Mesothelial cell of epicardium (in vitro differentiated cells): ENCODE measurements at regions not wholly inside any gene's neighbourhood (a gene's known extent, or its start where the extent isn't known, plus 50 kb on each side); places are given as distances from the start of the nearest gene placed in this dataset.

Experiments
- DNase-seq, 2 experiments: peaks; one replicate each; pipeline ENCODE4 v3.0.0; 2021; ENCODE audit warnings: low spot score in 2 of 2; ENCODE audit not compliant: unreplicated experiment in 2 of 2
- H3K27ac Mint-ChIP-seq: 2 replicates; pipeline ENCODE4 v1.8.0; 2021; ENCODE audit warnings: mixed read lengths
- H3K27me3 Mint-ChIP-seq: 2 replicates; pipeline ENCODE4 v1.8.0; 2021; ENCODE audit warnings: low read depth, mixed read lengths
- H3K36me3 Mint-ChIP-seq: 2 replicates; pipeline ENCODE4 v1.8.0; 2021; ENCODE audit warnings: mixed read lengths
- H3K4me1 Mint-ChIP-seq: 2 replicates; pipeline ENCODE4 v1.8.0; 2021; ENCODE audit warnings: mixed read lengths
- H3K4me3 Mint-ChIP-seq: 2 replicates; pipeline ENCODE4 v1.8.0; 2021; ENCODE audit warnings: mild to moderate bottlenecking, moderate library complexity, mixed read lengths
- H3K9me3 Mint-ChIP-seq: 2 replicates; pipeline ENCODE4 v1.8.0; 2021; ENCODE audit warnings: mixed read lengths
- TF ChIP-seq, protein P1 (sequence below): fragments of 200-600 bp; sonication (generic); IDR thresholded peaks from one replicate; pipeline ENCODE4 v1.5.0; 2021; ENCODE audit warnings: antibody characterized with exemption; ENCODE audit not compliant: unreplicated experiment

GRCh38 chr7:125675169-125675568 lies 745.5 kb upstream of the POT1 start:
- H3K27me3 Mint-ChIP-seq, result no peaks in the 10 kb centered on the region
- no peak overlapping the region for H3K27ac Mint-ChIP-seq
- H3K4me1 Mint-ChIP-seq, result no peaks in the 10 kb centered on the region
- no peaks in the 10 kb centered on the region for H3K9me3 Mint-ChIP-seq
- DNase-seq, result no peak
- TF ChIP-seq, protein P1, sequence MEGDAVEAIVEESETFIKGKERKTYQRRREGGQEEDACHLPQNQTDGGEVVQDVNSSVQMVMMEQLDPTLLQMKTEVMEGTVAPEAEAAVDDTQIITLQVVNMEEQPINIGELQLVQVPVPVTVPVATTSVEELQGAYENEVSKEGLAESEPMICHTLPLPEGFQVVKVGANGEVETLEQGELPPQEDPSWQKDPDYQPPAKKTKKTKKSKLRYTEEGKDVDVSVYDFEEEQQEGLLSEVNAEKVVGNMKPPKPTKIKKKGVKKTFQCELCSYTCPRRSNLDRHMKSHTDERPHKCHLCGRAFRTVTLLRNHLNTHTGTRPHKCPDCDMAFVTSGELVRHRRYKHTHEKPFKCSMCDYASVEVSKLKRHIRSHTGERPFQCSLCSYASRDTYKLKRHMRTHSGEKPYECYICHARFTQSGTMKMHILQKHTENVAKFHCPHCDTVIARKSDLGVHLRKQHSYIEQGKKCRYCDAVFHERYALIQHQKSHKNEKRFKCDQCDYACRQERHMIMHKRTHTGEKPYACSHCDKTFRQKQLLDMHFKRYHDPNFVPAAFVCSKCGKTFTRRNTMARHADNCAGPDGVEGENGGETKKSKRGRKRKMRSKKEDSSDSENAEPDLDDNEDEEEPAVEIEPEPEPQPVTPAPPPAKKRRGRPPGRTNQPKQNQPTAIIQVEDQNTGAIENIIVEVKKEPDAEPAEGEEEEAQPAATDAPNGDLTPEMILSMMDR, result no peak
- no peaks in the 10 kb centered on the region for H3K36me3 Mint-ChIP-seq
- H3K4me3 Mint-ChIP-seq, result no peak overlapping the region

GRCh38 chr7:125670926-125671572 lies 741.4 kb upstream of the POT1 start:
- Mint-ChIP-seq H3K27me3 (no peaks in the 10 kb centered on the region), H3K27ac (no peak overlapping the region), H3K4me3 (no peak overlapping the region), H3K36me3 (no peaks in the 10 kb centered on the region), H3K9me3 (no peaks in the 10 kb centered on the region), H3K4me1 (no peaks in the 10 kb centered on the region)
- TF ChIP-seq, protein P1, result peak; percentile 78
- DNase-seq, result no peak

- H3K4me3 Mint-ChIP-seq, result no peak overlapping the region
- no peaks in the 10 kb centered on the region for H3K9me3 Mint-ChIP-seq
- TF ChIP-seq, protein P1, result no peak
- H3K27ac Mint-ChIP-seq, result no peak overlapping the region
- DNase-seq, result no peak
- H3K27me3 Mint-ChIP-seq, result no peaks in the 10 kb centered on the region
- H3K4me1 Mint-ChIP-seq, result peaks cover 14% of the 10 kb centered on the region
- H3K36me3 Mint-ChIP-seq, result no peaks in the 10 kb centered on the region
Observed at GRCh38 chr7:125668321-125668993, 738.8 kb upstream of the POT1 start.

DNA sequence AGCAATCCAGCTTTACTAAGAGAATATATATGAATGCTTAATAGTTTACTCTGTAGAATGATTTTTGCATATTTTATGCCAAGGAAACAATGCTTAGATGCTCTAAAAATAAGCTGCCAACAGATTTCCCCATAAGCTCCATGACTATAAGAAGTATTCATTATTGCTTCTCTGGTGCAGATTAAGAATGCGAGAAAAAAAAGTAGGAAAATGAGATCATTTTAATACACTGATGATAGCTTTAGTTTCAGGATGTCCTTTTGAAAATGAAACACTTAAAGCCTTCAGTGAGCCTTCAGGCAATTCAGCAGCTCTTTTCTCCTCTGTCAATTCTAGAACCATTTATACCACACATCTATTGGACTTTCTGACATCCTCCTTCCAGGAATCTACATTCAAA lies 735.0 kb upstream of the POT1 start:
- Mint-ChIP-seq H3K27me3 (no peaks in the 10 kb centered on the region), H3K9me3 (no peaks in the 10 kb centered on the region), H3K4me3 (no peak overlapping the region), H3K27ac (no peak overlapping the region), H3K4me1 (peaks cover 19% of the 10 kb centered on the region), H3K36me3 (no peaks in the 10 kb centered on the region)
- TF ChIP-seq, protein P1, result no peak
- DNase-seq, result no peak

DNA sequence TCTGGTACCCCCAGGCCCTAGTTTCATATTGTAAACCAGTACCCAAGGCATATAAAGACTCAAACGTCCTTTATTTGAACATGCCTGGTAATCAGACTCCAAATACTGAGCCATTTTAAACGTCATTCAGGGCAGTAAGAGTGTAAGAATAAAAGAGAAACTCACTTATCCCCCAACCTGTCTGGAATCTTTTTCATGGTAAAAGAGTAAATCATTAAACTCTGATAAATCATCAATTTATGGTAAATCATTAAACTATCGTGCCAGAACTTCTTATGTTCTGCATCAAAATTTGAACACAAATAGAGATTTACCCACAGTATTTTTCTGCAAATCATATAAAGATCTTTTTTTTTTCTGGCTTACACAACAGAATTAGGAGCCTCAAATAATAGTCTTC lies 734.3 kb upstream of the POT1 start:
- Mint-ChIP-seq H3K36me3 (no peaks in the 10 kb centered on the region), H3K27me3 (no peaks in the 10 kb centered on the region), H3K27ac (no peak overlapping the region), H3K4me3 (no peak overlapping the region), H3K9me3 (no peaks in the 10 kb centered on the region), H3K4me1 (peaks cover 19% of the 10 kb centered on the region)
- no peak for DNase-seq
- TF ChIP-seq, protein P1, result no peak
